HEK293T (cell line): ENCODE measurements at regions not wholly inside any gene's neighbourhood (a gene's known extent, or its start where the extent isn't known, plus 50 kb on each side); places are given as distances from the start of the nearest gene placed in this dataset.

Experiments used
- CTCF ChIA-PET: fragments of 350-600 bp; formaldehyde crosslinking; extraction: SDS; loops from one replicate; lab custom pipeline; 2021; ENCODE audit warnings: antibody characterized with exemption, inconsistent platforms; lab: Yijun Ruan, JAX
- POLR2A ChIA-PET: fragments of 350-600 bp; formaldehyde crosslinking; extraction: SDS; loops from one replicate; lab custom pipeline; 2020; ENCODE audit warnings: antibody characterized with exemption, inconsistent platforms; lab: Yijun Ruan, JAX
- DNase-seq: peaks from one replicate; pipeline ENCODE4 v3.0.0; 2012; ENCODE audit warnings: mixed read lengths; ENCODE audit errors: extremely low spot score
- ARNT ChIP-seq: fragments of 450-650 bp; IDR thresholded peaks from 2 replicates; pipeline ENCODE4 v1.6.1; 2017; ENCODE audit warnings: mild to moderate bottlenecking
- BHLHE40 ChIP-seq: fragments of 450-650 bp; IDR thresholded peaks from 2 replicates; pipeline ENCODE4 v1.6.1; 2016; ENCODE audit warnings: mild to moderate bottlenecking, moderate library complexity, borderline replicate concordance
- CTBP1 ChIP-seq: fragments of 450-650 bp; IDR thresholded peaks from 2 replicates; pipeline ENCODE4 v1.6.1; 2016; ENCODE audit warnings: borderline replicate concordance
- ELF4 ChIP-seq: fragments of 450-650 bp; IDR thresholded peaks from 2 replicates; pipeline ENCODE4 v1.6.1; 2017; ENCODE audit warnings: antibody characterized with exemption
- FOXA1 ChIP-seq: fragments of 450-650 bp; IDR thresholded peaks from 2 replicates; pipeline ENCODE4 v1.6.1; 2016; ENCODE audit warnings: mild to moderate bottlenecking
- FOXK2 ChIP-seq: fragments of 450-650 bp; IDR thresholded peaks from 2 replicates; pipeline ENCODE4 v1.6.1; 2016; ENCODE audit warnings: mild to moderate bottlenecking
- FOXM1 ChIP-seq: fragments of 450-650 bp; IDR thresholded peaks from 2 replicates; pipeline ENCODE4 v1.6.1; 2017; ENCODE audit warnings: mild to moderate bottlenecking, borderline replicate concordance
- HDGF ChIP-seq: fragments of 450-650 bp; IDR thresholded peaks from 2 replicates; pipeline ENCODE4 v1.6.1; 2017; ENCODE audit warnings: antibody characterized with exemption, borderline replicate concordance
- L3MBTL2 ChIP-seq: fragments of 450-650 bp; conservative IDR thresholded peaks from 2 replicates; pipeline ENCODE4 v1.6.1; 2016; ENCODE audit warnings: mild to moderate bottlenecking
- LEF1 ChIP-seq: fragments of 450-650 bp; IDR thresholded peaks from 2 replicates; pipeline ENCODE4 v1.6.1; 2017; ENCODE audit warnings: mild to moderate bottlenecking, borderline replicate concordance
- NFRKB ChIP-seq: fragments of 450-650 bp; IDR thresholded peaks from 2 replicates; pipeline ENCODE4 v1.6.1; 2016; ENCODE audit warnings: mild to moderate bottlenecking, moderate library complexity
- PKNOX1 ChIP-seq: fragments of 450-650 bp; IDR thresholded peaks from 2 replicates; pipeline ENCODE4 v1.6.1; 2016
- SP1 ChIP-seq: fragments of 450-650 bp; IDR thresholded peaks from 2 replicates; pipeline ENCODE4 v1.6.1; 2017
- SUZ12 ChIP-seq: fragments of 450-650 bp; IDR thresholded peaks from 2 replicates; pipeline ENCODE4 v1.6.1; 2016; ENCODE audit warnings: mild to moderate bottlenecking
- TARDBP ChIP-seq: fragments of 450-650 bp; IDR thresholded peaks from 2 replicates; pipeline ENCODE4 v1.6.1; 2016
- ZNF384 ChIP-seq: fragments of 450-650 bp; IDR thresholded peaks from 2 replicates; pipeline ENCODE4 v1.6.1; 2016

GRCh38 chrX:118218079-118218478 is 101.5 kb upstream of the KLHL13 start:
- ChIA-PET POLR2A (no interaction called here), CTCF (no interaction called here)
- DNase-seq: no peak
- TF ChIP-seq BHLHE40 (no peak), SUZ12 (no peak), FOXM1 (no peak), FOXA1 (no peak), NFRKB (no peak), ARNT (no peak), PKNOX1 (no peak), L3MBTL2 (no peak), ZNF384 (no peak), TARDBP (no peak), ELF4 (no peak), CTBP1 (no peak), FOXK2 (no peak), LEF1 (no peak), HDGF (no peak), SP1 (no peak)

DNA sequence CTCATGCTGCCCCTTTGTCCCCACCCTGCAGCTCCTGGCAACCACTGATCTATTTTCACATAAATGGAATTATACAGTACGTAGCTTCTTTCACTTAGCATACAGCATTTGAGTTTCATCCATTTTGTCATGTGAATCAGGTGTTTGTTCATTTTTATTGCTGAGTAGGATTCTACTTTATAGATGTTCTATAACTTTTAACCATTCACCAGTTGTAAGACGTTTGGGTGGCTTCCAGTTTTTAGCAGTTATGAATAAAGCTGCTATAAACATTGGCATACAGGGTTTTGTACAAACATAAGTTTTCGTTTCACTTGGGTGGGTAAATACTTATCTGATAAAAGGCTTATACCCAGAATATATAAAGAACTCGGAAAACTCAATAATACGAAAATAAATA is 102.3 kb upstream of the KLHL13 start:
- DNase-seq: no peak
- no peak for TF ChIP-seq PKNOX1
- TF ChIP-seq SUZ12: no peak
- no peak for TF ChIP-seq FOXA1
- no peak for TF ChIP-seq CTBP1
- TF ChIP-seq SP1: no peak
- TF ChIP-seq FOXM1: no peak
- TF ChIP-seq BHLHE40: no peak
- no peak for TF ChIP-seq ZNF384
- TF ChIP-seq HDGF: no peak
- no peak for TF ChIP-seq LEF1
- no peak for TF ChIP-seq NFRKB
- TF ChIP-seq L3MBTL2: no peak
- TF ChIP-seq FOXK2: no peak
- POLR2A ChIA-PET: no interaction called here
- CTCF ChIA-PET: no interaction called here

- POLR2A ChIA-PET: no interaction called here
- no peak for DNase-seq
- TF ChIP-seq FOXK2 (no peak), LEF1 (no peak), ELF4 (no peak), SP1 (no peak), PKNOX1 (no peak), SUZ12 (no peak), NFRKB (no peak), FOXA1 (no peak), ARNT (no peak), BHLHE40 (no peak), L3MBTL2 (no peak), CTBP1 (no peak), ZNF384 (no peak), TARDBP (no peak), FOXM1 (no peak), HDGF (no peak)
- CTCF ChIA-PET: no interaction called here
Measured at GRCh38 chrX:118219866-118220265, 103.3 kb upstream of the KLHL13 start.

DNA sequence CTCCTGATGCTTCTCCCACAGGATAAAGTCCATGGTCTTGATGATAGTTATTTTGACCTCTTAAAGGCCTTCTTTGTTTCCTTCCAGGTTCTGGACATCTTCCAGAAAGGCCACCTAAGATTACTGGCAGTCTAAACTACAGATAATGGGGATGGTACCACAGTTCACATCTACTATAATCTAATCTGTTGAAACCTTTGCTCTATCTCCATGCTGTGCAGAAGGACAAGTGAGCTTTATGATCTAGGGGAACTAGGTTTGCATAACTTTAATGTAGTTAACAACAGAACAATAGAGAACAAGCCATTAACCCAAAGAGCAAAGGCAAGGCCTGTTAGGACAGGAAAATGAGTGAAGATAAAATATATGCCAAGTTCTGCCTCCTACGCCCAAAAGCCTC is 103.9 kb upstream of the KLHL13 start:
- no peak for DNase-seq
- POLR2A ChIA-PET: no interaction called here
- CTCF ChIA-PET: no interaction called here
- TF ChIP-seq SUZ12: no peak
- no peak for TF ChIP-seq SP1
- no peak for TF ChIP-seq ELF4
- TF ChIP-seq CTBP1: no peak
- TF ChIP-seq HDGF: no peak
- TF ChIP-seq TARDBP: no peak
- no peak for TF ChIP-seq PKNOX1
- no peak for TF ChIP-seq ARNT
- no peak for TF ChIP-seq L3MBTL2
- no peak for TF ChIP-seq ZNF384
- TF ChIP-seq NFRKB: no peak
- TF ChIP-seq FOXM1: no peak
- TF ChIP-seq BHLHE40: no peak
- no peak for TF ChIP-seq FOXA1

- ChIA-PET CTCF (no interaction called here), POLR2A (no interaction called here)
- no peak for DNase-seq
- TF ChIP-seq BHLHE40 (no peak), ZNF384 (no peak), PKNOX1 (no peak), ARNT (no peak), SP1 (no peak), HDGF (no peak), SUZ12 (no peak), FOXA1 (no peak)
Measured at GRCh38 chrX:118221270-118221669, 104.7 kb upstream of the KLHL13 start.
